H1 (cell line): ENCODE measurements at regions not wholly inside any gene's neighbourhood (a gene's known extent, or its start where the extent isn't known, plus 50 kb on each side); places are given as distances from the start of the nearest gene placed in this dataset.
"Not testable (repeated sequence)": the region's sequence is repeated elsewhere in the genome, so short reads cannot be mapped to it uniquely, and the experiment has no call there.

ENCODE experiments used
- CTCF ChIA-PET: fragments of 300-600 bp; sonication (Branson Sonifier 250); formaldehyde crosslinking; loops from one replicate; lab custom pipeline; 2021; ENCODE audit not compliant: partially characterized antibody; lab: Charles Lee
- POLR2A ChIA-PET: fragments of 300-600 bp; sonication (Branson Sonifier 250); formaldehyde crosslinking; loops from one replicate; lab custom pipeline; 2021; ENCODE audit warnings: inconsistent platforms; ENCODE audit not compliant: partially characterized antibody; lab: Charles Lee
- DNase-seq, 2 experiments: peaks; one replicate each; pipeline versions ENCODE4 v3.0.0 to v3.0.0-alpha.2; 2010 to 2022; ENCODE audit warnings: low spot score in 2 of 2, low read depth in 1 of 2, mixed read lengths in 1 of 2
- FAIRE-seq: peaks from 2 replicates; lab custom pipeline; 2011; peaks lifted over from hg19 to GRCh38; lab: Jason Lieb, UNC
- H2AFZ ChIP-seq: 2 replicates; pipeline ENCODE4 v1.8.1; 2012; ENCODE audit warnings: low read length, inconsistent platforms
- H2AK5ac ChIP-seq: 2 replicates; pipeline ENCODE4 v1.6.1; 2013; ENCODE audit warnings: low read depth, low read length
- H2BK120ac ChIP-seq: replicated peaks from 2 replicates; pipeline ENCODE3; 2013; ENCODE audit warnings: low read depth, low read length, inconsistent platforms
- H2BK12ac ChIP-seq: 2 replicates; pipeline ENCODE4 v1.6.1; 2013; ENCODE audit warnings: low read depth, low read length
- H2BK15ac ChIP-seq: 2 replicates; pipeline ENCODE4 v1.6.1; 2013; ENCODE audit warnings: low read length
- H2BK20ac ChIP-seq: 2 replicates; pipeline ENCODE4 v1.6.1; 2013; ENCODE audit warnings: low read length
- H2BK5ac ChIP-seq: 2 replicates; pipeline ENCODE4 v1.6.1; 2013; ENCODE audit warnings: low read depth, low read length
- H3K14ac ChIP-seq: 2 replicates; pipeline ENCODE4 v1.6.1; 2013; ENCODE audit warnings: inconsistent platforms; ENCODE audit not compliant: insufficient read length
- H3K18ac ChIP-seq: 2 replicates; pipeline ENCODE4 v1.6.1; 2013; ENCODE audit warnings: low read length; ENCODE audit errors: extremely low read depth
- H3K23ac ChIP-seq: 2 replicates; pipeline ENCODE4 v1.6.1; 2013; ENCODE audit warnings: inconsistent platforms; ENCODE audit not compliant: insufficient read length
- H3K23me2 ChIP-seq: 2 replicates; pipeline ENCODE4 v1.6.1; 2013; ENCODE audit warnings: low read depth, low read length
- H3K27ac ChIP-seq: 2 replicates; pipeline ENCODE4 v1.6.1; 2011; ENCODE audit warnings: low read depth, low read length, inconsistent platforms
- H3K27me3 ChIP-seq, 4 experiments: replicated peaks in 1 of 4; 1 replicate in 1 of 4; 2 replicates in 3 of 4; pipeline versions ENCODE4 v1.6.1 to v1.8.1; 2011 to 2013; ENCODE audit warnings: low read length in 3 of 4, mild to moderate bottlenecking in 3 of 4, inconsistent platforms in 2 of 4, mixed read lengths in 2 of 4, moderate library complexity in 1 of 4; ENCODE audit not compliant: control insufficient read depth in 3 of 4, insufficient read depth in 3 of 4; ENCODE audit errors: extremely low read depth in 1 of 4
- H3K36me3 ChIP-seq, 4 experiments: 2 replicates each; pipeline versions ENCODE4 v1.6.1 to v1.8.1; 2011 to 2013; ENCODE audit warnings: mild to moderate bottlenecking in 4 of 4, low read length in 3 of 4, moderate library complexity in 2 of 4, control low read depth in 1 of 4, inconsistent platforms in 1 of 4; ENCODE audit not compliant: insufficient read depth in 4 of 4, control insufficient read depth in 2 of 4
- H3K4ac ChIP-seq: replicated peaks from 2 replicates; pipeline ENCODE3; 2013; ENCODE audit warnings: low read length, low read depth, mixed read lengths, inconsistent platforms; ENCODE audit not compliant: insufficient read length
- H3K4me1 ChIP-seq, 4 experiments: replicated peaks in 1 of 4; 1 replicate in 1 of 4; 2 replicates in 3 of 4; pipeline versions ENCODE4 v1.6.1 to v1.8.1; 2011 to 2013; ENCODE audit warnings: low read length in 3 of 4, inconsistent platforms in 2 of 4, mixed read lengths in 1 of 4; ENCODE audit not compliant: insufficient read depth in 4 of 4, control insufficient read depth in 3 of 4
- H3K4me2 ChIP-seq, 2 experiments: 2 replicates each; pipeline versions ENCODE4 v1.6.1 to v1.8.1; 2011 to 2013; ENCODE audit warnings: low read depth in 2 of 2, low read length in 2 of 2, control low read depth in 1 of 2, inconsistent platforms in 1 of 2, mild to moderate bottlenecking in 1 of 2; ENCODE audit not compliant: insufficient read depth in 1 of 2
- H3K4me3 ChIP-seq, 4 experiments: fragments of 200-600, 300-600 bp in 1 of 4; sonication (generic), shearing (Covaris generic), sonication (Bioruptor Twin) in 1 of 4; 2 replicates each; pipeline versions ENCODE4 v1.5.1 to v1.8.1; 2011 to 2016; ENCODE audit warnings: low read length in 4 of 4, low read depth in 3 of 4, control low read depth in 2 of 4, inconsistent platforms in 2 of 4, mild to moderate bottlenecking in 2 of 4, mixed read lengths in 1 of 4, moderate library complexity in 1 of 4; ENCODE audit not compliant: insufficient read depth in 2 of 4; ENCODE audit errors: extremely low read depth in 1 of 4
- H3K56ac ChIP-seq: replicated peaks from 2 replicates; pipeline ENCODE3; 2013; ENCODE audit warnings: low read depth, mild to moderate bottlenecking, mixed read lengths, low read length, inconsistent platforms; ENCODE audit not compliant: insufficient read length
- H3K79me1 ChIP-seq: 2 replicates; pipeline ENCODE4 v1.6.1; 2013; ENCODE audit warnings: low read depth, low read length, control low read depth
- H3K79me2 ChIP-seq, 2 experiments: 2 replicates each; pipeline versions ENCODE4 v1.6.1 to v1.8.1; 2012 to 2013; ENCODE audit warnings: low read length in 2 of 2, mild to moderate bottlenecking in 2 of 2, inconsistent platforms in 1 of 2; ENCODE audit not compliant: insufficient read depth in 2 of 2, control insufficient read depth in 1 of 2
- H3K9ac ChIP-seq, 4 experiments: replicated peaks in 1 of 4; 1 replicate in 1 of 4; 2 replicates in 3 of 4; pipeline versions ENCODE4 v1.6.1 to v1.8.1; 2011 to 2013; ENCODE audit warnings: low read depth in 3 of 4, low read length in 3 of 4, control low read depth in 2 of 4, mild to moderate bottlenecking in 2 of 4, moderate library complexity in 2 of 4, inconsistent platforms in 1 of 4; ENCODE audit errors: extremely low read depth in 1 of 4
- H3K9me3 ChIP-seq, 2 experiments: 2 replicates each; pipeline versions ENCODE4 v1.6.1 to v1.8.1; 2012 to 2013; ENCODE audit warnings: mild to moderate bottlenecking in 2 of 2, moderate library complexity in 2 of 2, control low read depth in 1 of 2, inconsistent platforms in 1 of 2, low read depth in 1 of 2, low read length in 1 of 2, mixed read lengths in 1 of 2; ENCODE audit not compliant: insufficient read depth in 2 of 2
- H4K20me1 ChIP-seq, 2 experiments: replicated peaks in 1 of 2; 2 replicates each; pipeline versions ENCODE3 to v1.8.1; 2011 to 2013; ENCODE audit warnings: inconsistent platforms in 2 of 2, low read length in 2 of 2, mild to moderate bottlenecking in 1 of 2; ENCODE audit not compliant: insufficient read depth in 2 of 2, control insufficient read depth in 1 of 2
- H4K5ac ChIP-seq: 2 replicates; pipeline ENCODE4 v1.6.1; 2013; ENCODE audit warnings: low read length, low read depth, mixed read lengths, inconsistent platforms; ENCODE audit not compliant: insufficient read length
- H4K8ac ChIP-seq: 2 replicates; pipeline ENCODE4 v1.8.0; 2013; ENCODE audit warnings: mild to moderate bottlenecking, moderate library complexity, low read length, inconsistent platforms; ENCODE audit not compliant: insufficient read depth; ENCODE audit errors: extremely low read depth
- H4K91ac ChIP-seq: replicated peaks from 2 replicates; pipeline ENCODE3; 2013; ENCODE audit warnings: low read length, mixed read lengths, inconsistent platforms; ENCODE audit not compliant: insufficient read length
- WGBS, 2 experiments: shearing (Covaris generic) in 1 of 2; methylation state at CpG; one replicate each; pipeline versions ENCODE4 v1.1.6 to v1.1.7; 2013 to 2015; ENCODE audit warnings: low lambda C conversion rate in 2 of 2, mixed read lengths in 2 of 2, inconsistent platforms in 1 of 2, low coverage in 1 of 2, missing lambda C conversion rate in 1 of 2; ENCODE audit not compliant: insufficient replicate concordance in 2 of 2, insufficient coverage in 1 of 2, insufficient read length in 1 of 2; ENCODE audit errors: extremely low coverage in 1 of 2, missing lambda C conversion rate in 1 of 2; 5-methylcytosine and 5-hydroxymethylcytosine counted together

GRCh38 chr1:16794609-16795008 is 54.3 kb downstream of the RNU1-4 start:
- H2BK12ac ChIP-seq, FAIRE-seq, H2BK15ac ChIP-seq, H3K27me3 ChIP-seq, H3K23me2 ChIP-seq, H2BK5ac ChIP-seq, H3K23ac ChIP-seq, H3K4ac ChIP-seq, H4K20me1 ChIP-seq, H2AFZ ChIP-seq, H3K56ac ChIP-seq, H3K4me1 ChIP-seq, H3K18ac ChIP-seq, CTCF ChIA-PET, H3K9ac ChIP-seq, H3K27ac ChIP-seq, DNase-seq, H3K4me3 ChIP-seq, H2AK5ac ChIP-seq, H4K5ac ChIP-seq, H2BK120ac ChIP-seq, H4K8ac ChIP-seq, H3K9me3 ChIP-seq, H2BK20ac ChIP-seq, H3K14ac ChIP-seq, H3K79me2 ChIP-seq, H3K79me1 ChIP-seq, POLR2A ChIA-PET, H3K4me2 ChIP-seq, H4K91ac ChIP-seq, H3K36me3 ChIP-seq: not testable (repeated sequence)
- WGBS, 2 experiments = 96% methylated on average over 5 of the region's 6 CpGs; no CpG with 5 or more reads in 1 of the 2 experiments

GRCh38 chr1:16795119-16795518 is 54.8 kb downstream of the RNU1-4 start:
- 95% methylated on average over 6 of the region's 7 CpGs; no CpG with 5 or more reads in 1 of the 2 experiments for WGBS, 2 experiments
- H3K4me1 ChIP-seq, H2AK5ac ChIP-seq, H3K79me1 ChIP-seq, H3K27ac ChIP-seq, POLR2A ChIA-PET, H3K18ac ChIP-seq, H3K9me3 ChIP-seq, H3K23me2 ChIP-seq, H2BK20ac ChIP-seq, H3K79me2 ChIP-seq, H4K20me1 ChIP-seq, H2AFZ ChIP-seq, H2BK15ac ChIP-seq, H3K4ac ChIP-seq, H3K9ac ChIP-seq, H3K14ac ChIP-seq, H3K27me3 ChIP-seq, H4K91ac ChIP-seq, FAIRE-seq, H2BK12ac ChIP-seq, H2BK5ac ChIP-seq, H4K5ac ChIP-seq, H3K4me2 ChIP-seq, H3K23ac ChIP-seq, DNase-seq, H4K8ac ChIP-seq, H2BK120ac ChIP-seq, CTCF ChIA-PET, H3K56ac ChIP-seq, H3K4me3 ChIP-seq, H3K36me3 ChIP-seq: not testable (repeated sequence)
